ENCODE measurements at regions not wholly inside any gene's neighbourhood (a gene's known extent, or its start where the extent isn't known, plus 50 kb on each side); places are given as distances from the start of the nearest gene placed in this dataset.

DNA sequence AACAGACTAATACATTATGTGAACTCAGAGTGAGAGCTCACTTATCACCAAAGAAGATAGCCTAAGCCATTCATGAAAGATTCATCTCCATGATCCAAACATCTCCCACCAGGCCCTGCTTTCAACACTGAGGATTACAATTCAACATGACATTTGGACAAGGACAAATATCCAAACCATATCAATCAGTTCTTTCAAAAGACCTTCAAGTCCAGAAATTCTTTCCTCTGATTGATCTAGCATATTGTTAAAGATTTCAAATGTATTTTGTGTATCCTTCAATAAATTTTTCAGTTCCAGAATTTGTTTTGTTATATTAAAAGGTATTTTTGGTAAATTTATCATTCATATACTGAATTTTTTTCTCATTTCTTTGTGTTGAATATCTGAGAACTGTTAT lies 1055.8 kb downstream of the SLC6A15 start:
- Histone ChIP-seq H3K27ac (ENCODE audit: low read depth in 1 of 2, low read length in 2 of 2) (no peak overlapping the region), H3K36me3 (ENCODE audit: control insufficient read depth in 4 of 4, insufficient read depth in 3 of 4, low read depth in 1 of 4, low read length in 3 of 4) (no peaks in the 10 kb centered on the region), H3K4me1 (ENCODE audit: control insufficient read depth in 4 of 4, insufficient read depth in 4 of 4, low read length in 3 of 4) (no peaks in the 10 kb centered on the region), H3K9me3 (ENCODE audit: control insufficient read depth in 4 of 4, low read length in 3 of 4) (peaks cover 0 to 13% (median 3%) of the 10 kb centered on the region in 4 donors), H3K9ac (ENCODE audit: low read depth in 1 of 2, low read length in 2 of 2) (no peak overlapping the region), H3K27me3 (ENCODE audit: control insufficient read depth in 4 of 4, insufficient read depth in 4 of 4, low read length in 3 of 4) (no peaks in the 10 kb centered on the region), H3K4me3 (ENCODE audit: low read depth in 1 of 3, low read length in 3 of 3) (no peak overlapping the region)
- no peak for TF ChIP-seq NR2F2 (IDR thresholded peaks at IDR 0.05)
- no peak for TF ChIP-seq RAD21 (IDR thresholded peaks at IDR 0.05)
- no peak for TF ChIP-seq MAX (IDR thresholded peaks at IDR 0.05)
- no peak for TF ChIP-seq HNF4G (IDR thresholded peaks at IDR 0.05)
- TF ChIP-seq FOXA1 (IDR thresholded peaks at IDR 0.05): no peak
- no peak for TF ChIP-seq EGR1 (IDR thresholded peaks at IDR 0.05; ENCODE audit: low read depth in 2 of 2)
- no peak for TF ChIP-seq YY1 (IDR thresholded peaks at IDR 0.05)
- TF ChIP-seq JUND (IDR thresholded peaks at IDR 0.05): no peak
- no peak for TF ChIP-seq TAF1 (conservative IDR thresholded peaks at IDR 0.05)
- no peak for TF ChIP-seq SP1 (IDR thresholded peaks at IDR 0.05)
- no peak for TF ChIP-seq GABPA (IDR thresholded peaks at IDR 0.05 in 1 of 2, conservative IDR thresholded peaks at IDR 0.05 in 1 of 2)
- TF ChIP-seq ATF3 (IDR thresholded peaks at IDR 0.05): no peak
- no peak for DNase-seq (ENCODE audit: low spot score)

GRCh38 chr12:83850531-83850930 lies 1062.1 kb downstream of the SLC6A15 start:
- 82% methylated on average over 2 of the region's 2 CpGs for WGBS
- H3K27me3 ChIP-seq (ENCODE audit: control insufficient read depth in 4 of 4, insufficient read depth in 4 of 4, low read length in 3 of 4): no peaks in the 10 kb centered on the region
- no peak for TF ChIP-seq JUND (IDR thresholded peaks at IDR 0.05)
- TF ChIP-seq, protein P1, sequence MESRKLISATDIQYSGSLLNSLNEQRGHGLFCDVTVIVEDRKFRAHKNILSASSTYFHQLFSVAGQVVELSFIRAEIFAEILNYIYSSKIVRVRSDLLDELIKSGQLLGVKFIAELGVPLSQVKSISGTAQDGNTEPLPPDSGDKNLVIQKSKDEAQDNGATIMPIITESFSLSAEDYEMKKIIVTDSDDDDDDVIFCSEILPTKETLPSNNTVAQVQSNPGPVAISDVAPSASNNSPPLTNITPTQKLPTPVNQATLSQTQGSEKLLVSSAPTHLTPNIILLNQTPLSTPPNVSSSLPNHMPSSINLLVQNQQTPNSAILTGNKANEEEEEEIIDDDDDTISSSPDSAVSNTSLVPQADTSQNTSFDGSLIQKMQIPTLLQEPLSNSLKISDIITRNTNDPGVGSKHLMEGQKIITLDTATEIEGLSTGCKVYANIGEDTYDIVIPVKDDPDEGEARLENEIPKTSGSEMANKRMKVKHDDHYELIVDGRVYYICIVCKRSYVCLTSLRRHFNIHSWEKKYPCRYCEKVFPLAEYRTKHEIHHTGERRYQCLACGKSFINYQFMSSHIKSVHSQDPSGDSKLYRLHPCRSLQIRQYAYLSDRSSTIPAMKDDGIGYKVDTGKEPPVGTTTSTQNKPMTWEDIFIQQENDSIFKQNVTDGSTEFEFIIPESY (IDR thresholded peaks at IDR 0.05): no peak
- no peak for TF ChIP-seq SP1 (IDR thresholded peaks at IDR 0.05)
- no peak for TF ChIP-seq NR2F2 (IDR thresholded peaks at IDR 0.05)
- no peak for TF ChIP-seq TAF1 (conservative IDR thresholded peaks at IDR 0.05)
- TF ChIP-seq RAD21 (IDR thresholded peaks at IDR 0.05): no peak
- TF ChIP-seq ATF3 (IDR thresholded peaks at IDR 0.05): no peak
- no peak for TF ChIP-seq FOXA2 (IDR thresholded peaks at IDR 0.05)
- TF ChIP-seq CTCF (IDR thresholded peaks at IDR 0.05; ENCODE audit: low read depth, low read length, missing input control): no peak
- TF ChIP-seq HNF4G (IDR thresholded peaks at IDR 0.05): no peak
- H3K27ac ChIP-seq (ENCODE audit: low read depth in 1 of 2, low read length in 2 of 2): no peak overlapping the region
- peaks cover 0 to under 1% (median 0%) of the 10 kb centered on the region in 4 donors for H3K9me3 ChIP-seq (ENCODE audit: control insufficient read depth in 4 of 4, low read length in 3 of 4)
- no peaks in the 10 kb centered on the region for H3K4me1 ChIP-seq (ENCODE audit: control insufficient read depth in 4 of 4, insufficient read depth in 4 of 4, low read length in 3 of 4)
- no peak overlapping the region for H3K4me3 ChIP-seq (ENCODE audit: low read depth in 1 of 3, low read length in 3 of 3)
- H3K9ac ChIP-seq (ENCODE audit: low read depth in 1 of 2, low read length in 2 of 2): no peak overlapping the region
- no peaks in the 10 kb centered on the region for H3K36me3 ChIP-seq (ENCODE audit: control insufficient read depth in 4 of 4, insufficient read depth in 3 of 4, low read depth in 1 of 4, low read length in 3 of 4)
- DNase-seq (ENCODE audit: low spot score): no peak

DNA sequence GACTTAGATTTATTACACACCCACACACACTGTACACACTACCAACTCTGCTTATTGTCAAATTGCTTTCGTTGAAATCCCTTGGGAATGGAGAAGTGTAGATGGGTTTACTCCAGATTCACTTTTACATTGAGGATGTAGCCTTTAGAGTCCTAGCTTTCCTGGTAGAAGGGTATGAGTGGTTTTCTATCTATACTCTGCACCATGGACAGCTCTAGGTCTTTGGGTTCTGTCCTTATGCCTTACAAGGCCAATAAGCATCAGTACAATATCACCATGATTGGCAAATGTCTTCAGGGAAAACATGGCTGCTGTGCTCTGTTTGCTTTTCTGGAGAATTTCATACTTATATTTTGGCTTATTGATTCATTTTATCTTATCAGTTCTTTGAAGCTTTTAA lies 1063.9 kb downstream of the SLC6A15 start:
- H3K36me3 ChIP-seq (ENCODE audit: control insufficient read depth in 4 of 4, insufficient read depth in 3 of 4, low read depth in 1 of 4, low read length in 3 of 4): no peaks in the 10 kb centered on the region
- no peak overlapping the region for H3K9ac ChIP-seq (ENCODE audit: low read depth in 1 of 2, low read length in 2 of 2)
- no peaks in the 10 kb centered on the region for H3K27me3 ChIP-seq (ENCODE audit: control insufficient read depth in 4 of 4, insufficient read depth in 4 of 4, low read length in 3 of 4)
- 72% methylated on average over 1 of the region's 1 CpG for WGBS
- DNase-seq (ENCODE audit: low spot score): no peak
- TF ChIP-seq HNF4A (conservative IDR thresholded peaks at IDR 0.05): no peak
- TF ChIP-seq MAX (IDR thresholded peaks at IDR 0.05): no peak
- TF ChIP-seq FOXA1 (IDR thresholded peaks at IDR 0.05): no peak
- TF ChIP-seq NR2F2 (IDR thresholded peaks at IDR 0.05): no peak
- no peak for TF ChIP-seq CTCF (IDR thresholded peaks at IDR 0.05; ENCODE audit: low read depth, low read length, missing input control)
- TF ChIP-seq TAF1 (conservative IDR thresholded peaks at IDR 0.05): no peak
- no peak overlapping the region for H3K4me3 ChIP-seq (ENCODE audit: low read depth in 1 of 3, low read length in 3 of 3)
- H3K4me1 ChIP-seq (ENCODE audit: control insufficient read depth in 4 of 4, insufficient read depth in 4 of 4, low read length in 3 of 4): no peaks in the 10 kb centered on the region
- H3K27ac ChIP-seq (ENCODE audit: low read depth in 1 of 2, low read length in 2 of 2): no peak overlapping the region
- no peaks in the 10 kb centered on the region for H3K9me3 ChIP-seq (ENCODE audit: control insufficient read depth in 4 of 4, low read length in 3 of 4)
